ENCODE measurements at regions not wholly inside any gene's neighbourhood (a gene's known extent, or its start where the extent isn't known, plus 50 kb on each side); places are given as distances from the start of the nearest gene placed in this dataset.

DNA sequence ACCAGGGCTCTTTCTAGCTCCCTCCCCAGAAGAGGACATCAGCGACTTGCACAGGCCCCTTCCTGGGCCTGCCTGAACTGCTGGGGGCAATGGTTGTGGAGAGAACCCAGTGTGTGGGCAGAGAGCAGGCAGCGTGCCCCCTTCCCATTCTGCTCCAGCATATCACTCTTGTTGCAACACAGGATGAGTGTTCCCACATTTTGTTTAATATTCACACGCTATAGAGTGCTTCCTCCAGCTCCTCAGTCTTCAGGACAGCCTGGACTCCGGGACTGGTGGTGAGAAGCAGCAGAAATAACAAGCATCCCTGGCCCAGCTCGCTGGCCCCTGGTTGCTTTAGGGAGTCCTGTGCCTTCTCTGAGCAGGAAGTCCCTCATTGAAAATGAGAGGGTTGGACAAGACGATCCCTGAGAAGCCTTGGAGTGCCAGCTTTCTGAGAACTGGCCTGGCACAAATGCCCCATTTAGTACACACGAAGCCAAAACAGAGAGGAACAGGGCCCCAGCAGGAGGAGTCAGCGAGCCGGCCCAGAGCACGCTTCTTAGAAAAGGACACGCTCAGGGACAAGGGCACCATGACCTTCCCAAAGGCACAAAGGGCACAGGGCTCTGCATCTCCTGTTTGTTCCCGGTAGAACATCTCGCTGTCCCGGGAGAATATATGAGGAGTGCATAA lies 84.2 kb upstream of the FOXC1 start:
- Histone ChIP-seq H3K27me3 (ENCODE audit: insufficient read depth, low read depth, severe bottlenecking) (no peaks in the 10 kb centered on the region), H3K36me3 (no peaks in the 10 kb centered on the region), H3K4me3 (ENCODE audit: low read depth, low read length) (no peak overlapping the region), H3K27ac (no peak overlapping the region), H3K9me3 (ENCODE audit: severe bottlenecking) (no peaks in the 10 kb centered on the region)
- TF ChIP-seq, protein P1, sequence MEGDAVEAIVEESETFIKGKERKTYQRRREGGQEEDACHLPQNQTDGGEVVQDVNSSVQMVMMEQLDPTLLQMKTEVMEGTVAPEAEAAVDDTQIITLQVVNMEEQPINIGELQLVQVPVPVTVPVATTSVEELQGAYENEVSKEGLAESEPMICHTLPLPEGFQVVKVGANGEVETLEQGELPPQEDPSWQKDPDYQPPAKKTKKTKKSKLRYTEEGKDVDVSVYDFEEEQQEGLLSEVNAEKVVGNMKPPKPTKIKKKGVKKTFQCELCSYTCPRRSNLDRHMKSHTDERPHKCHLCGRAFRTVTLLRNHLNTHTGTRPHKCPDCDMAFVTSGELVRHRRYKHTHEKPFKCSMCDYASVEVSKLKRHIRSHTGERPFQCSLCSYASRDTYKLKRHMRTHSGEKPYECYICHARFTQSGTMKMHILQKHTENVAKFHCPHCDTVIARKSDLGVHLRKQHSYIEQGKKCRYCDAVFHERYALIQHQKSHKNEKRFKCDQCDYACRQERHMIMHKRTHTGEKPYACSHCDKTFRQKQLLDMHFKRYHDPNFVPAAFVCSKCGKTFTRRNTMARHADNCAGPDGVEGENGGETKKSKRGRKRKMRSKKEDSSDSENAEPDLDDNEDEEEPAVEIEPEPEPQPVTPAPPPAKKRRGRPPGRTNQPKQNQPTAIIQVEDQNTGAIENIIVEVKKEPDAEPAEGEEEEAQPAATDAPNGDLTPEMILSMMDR (IDR thresholded peaks at IDR 0.05; ENCODE audit: low read depth, low read length), result no peak
- no peak for DNase-seq

DNA sequence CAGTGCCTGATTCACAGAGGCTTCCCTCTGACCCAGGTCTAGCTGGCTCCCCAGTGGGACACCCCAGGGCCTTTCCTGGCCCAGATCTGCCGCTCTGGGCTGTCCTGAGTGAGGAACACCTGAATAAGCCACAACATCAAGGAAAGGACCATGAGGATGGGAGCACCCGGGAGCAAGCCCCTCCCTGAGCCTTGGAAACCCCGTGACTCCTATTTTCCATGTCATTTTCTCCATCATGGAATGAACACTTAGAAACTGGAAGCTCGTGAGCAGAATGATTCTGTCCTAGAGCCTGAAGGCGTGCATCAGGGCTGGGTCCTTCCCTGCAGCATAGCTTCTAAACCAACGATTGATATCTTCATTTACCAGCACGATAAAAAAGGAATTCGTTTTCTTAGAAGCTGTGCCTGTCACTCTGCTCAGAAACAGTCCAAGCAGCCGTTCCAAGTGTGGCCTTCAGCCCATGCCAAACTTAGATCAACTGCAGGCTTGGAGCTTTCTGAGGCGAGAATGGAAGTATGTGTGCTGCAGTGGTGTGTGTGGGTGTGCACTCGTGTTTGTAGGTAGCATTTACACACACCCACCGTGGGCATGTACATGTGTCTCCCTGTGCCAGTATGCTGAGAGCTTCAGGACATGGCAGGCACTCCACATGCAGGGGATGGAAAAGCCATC lies 83.2 kb upstream of the FOXC1 start:
- H3K36me3 ChIP-seq, result no peaks in the 10 kb centered on the region
- H3K27me3 ChIP-seq (ENCODE audit: insufficient read depth, low read depth, severe bottlenecking), result no peaks in the 10 kb centered on the region
- no peak for DNase-seq
- H3K4me3 ChIP-seq (ENCODE audit: low read depth, low read length), result no peak overlapping the region
- TF ChIP-seq, protein P1 (IDR thresholded peaks at IDR 0.05; ENCODE audit: low read depth, low read length), result no peak
- no peaks in the 10 kb centered on the region for H3K9me3 ChIP-seq (ENCODE audit: severe bottlenecking)
- no peak overlapping the region for H3K27ac ChIP-seq

DNA sequence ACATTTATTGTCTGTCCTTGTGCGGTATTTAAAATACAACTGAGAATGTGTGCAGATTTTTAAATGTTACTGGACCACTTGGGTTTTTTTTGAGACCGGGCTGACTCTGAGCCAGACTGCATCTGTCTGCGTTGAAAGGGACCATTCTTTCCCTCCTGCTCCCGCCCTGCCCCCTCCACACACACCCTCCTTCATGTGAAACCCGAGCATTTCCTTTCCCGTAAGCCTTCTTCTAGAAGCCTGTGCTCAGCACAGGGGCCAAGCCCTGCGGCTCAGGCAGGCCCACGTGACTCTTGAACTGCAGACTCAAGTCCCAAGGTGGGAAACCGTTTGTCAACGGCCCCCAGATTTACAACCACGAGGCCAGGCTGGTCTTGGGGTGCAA lies 82.7 kb upstream of the FOXC1 start:
- Histone ChIP-seq H3K4me3 (ENCODE audit: low read depth, low read length) (no peak overlapping the region), H3K36me3 (no peaks in the 10 kb centered on the region), H3K27ac (no peak overlapping the region), H3K27me3 (ENCODE audit: insufficient read depth, low read depth, severe bottlenecking) (no peaks in the 10 kb centered on the region), H3K9me3 (ENCODE audit: severe bottlenecking) (no peaks in the 10 kb centered on the region)
- TF ChIP-seq, protein P1 (IDR thresholded peaks at IDR 0.05; ENCODE audit: low read depth, low read length), result no peak
- DNase-seq, result no peak

DNA sequence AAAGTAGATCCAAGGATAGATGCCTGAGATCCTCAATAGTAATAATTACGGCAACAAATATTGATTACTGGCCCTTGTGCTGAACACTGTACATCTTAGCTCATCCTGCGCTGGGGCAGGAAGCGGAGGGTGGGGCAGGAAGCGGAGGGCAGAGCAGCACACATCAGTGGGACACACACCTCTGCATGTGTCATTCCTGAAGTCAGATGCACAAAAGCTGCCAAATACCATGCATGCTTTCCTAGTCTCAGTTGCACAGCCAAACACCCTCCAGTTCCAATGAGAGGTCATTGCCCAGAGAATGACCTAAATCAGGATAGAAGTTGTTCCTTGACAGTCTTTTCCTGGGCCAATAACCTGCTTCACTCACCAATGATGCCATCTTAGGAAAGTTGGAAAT lies 74.4 kb upstream of the FOXC1 start:
- DNase-seq, result no peak
- H3K27ac ChIP-seq, result no peak overlapping the region
- H3K27me3 ChIP-seq (ENCODE audit: insufficient read depth, low read depth, severe bottlenecking), result no peaks in the 10 kb centered on the region
- TF ChIP-seq, protein P1 (IDR thresholded peaks at IDR 0.05; ENCODE audit: low read depth, low read length), result no peak
- H3K36me3 ChIP-seq, result no peaks in the 10 kb centered on the region
- H3K9me3 ChIP-seq (ENCODE audit: severe bottlenecking), result no peaks in the 10 kb centered on the region
- H3K4me3 ChIP-seq (ENCODE audit: low read depth, low read length), result no peak overlapping the region

DNA sequence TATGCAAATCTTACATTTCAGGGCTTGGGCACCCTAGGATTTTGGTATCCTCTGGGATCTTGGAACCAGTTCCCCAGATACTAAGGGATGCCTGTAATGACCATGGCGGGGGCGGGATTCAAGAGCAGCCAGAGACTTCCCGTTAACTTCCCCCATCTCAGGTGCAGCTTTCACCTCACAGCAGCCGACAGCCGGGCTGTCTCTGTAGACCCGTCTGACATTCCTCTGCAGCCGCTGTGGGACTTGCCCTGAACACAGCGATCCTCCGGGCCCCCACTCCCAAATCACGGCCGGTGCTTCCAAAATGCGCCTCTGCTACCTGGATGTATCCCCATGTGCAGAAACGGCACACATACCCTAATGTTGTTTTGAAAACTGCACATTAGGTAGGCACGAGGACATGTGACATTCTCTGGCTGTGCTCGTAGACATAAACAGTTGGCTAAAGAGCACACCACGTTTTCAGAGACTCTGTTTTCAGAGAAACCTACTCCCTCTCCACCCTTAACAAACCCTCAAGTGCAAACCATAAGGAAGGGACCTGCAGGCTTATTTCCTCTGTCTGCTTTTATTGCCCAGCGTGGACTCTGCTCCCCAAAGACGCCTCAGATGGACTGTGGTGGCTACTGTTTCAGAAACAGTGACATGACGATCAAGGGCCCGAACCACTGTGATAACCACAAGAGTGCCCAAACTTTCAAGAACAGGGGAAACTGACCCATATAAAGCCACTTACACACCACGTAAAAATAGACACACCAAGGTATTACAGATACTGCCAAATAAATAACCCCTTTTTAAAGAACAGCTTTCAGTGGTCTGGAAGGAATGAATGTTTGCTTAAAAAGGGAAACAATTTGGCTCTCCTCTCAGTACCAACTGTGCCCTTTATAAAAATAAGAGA lies 72.9 kb upstream of the FOXC1 start:
- no peak overlapping the region for H3K4me3 ChIP-seq (ENCODE audit: low read depth, low read length)
- no peaks in the 10 kb centered on the region for H3K27me3 ChIP-seq (ENCODE audit: insufficient read depth, low read depth, severe bottlenecking)
- no peak overlapping the region for H3K27ac ChIP-seq
- no peaks in the 10 kb centered on the region for H3K9me3 ChIP-seq (ENCODE audit: severe bottlenecking)
- TF ChIP-seq, protein P1 (IDR thresholded peaks at IDR 0.05; ENCODE audit: low read depth, low read length), result no peak
- no peak for DNase-seq
- H3K36me3 ChIP-seq, result no peaks in the 10 kb centered on the region

Data from WERI-Rb-1 (cell line).